ENCODE measurements at regions not wholly inside any gene's neighbourhood (a gene's known extent, or its start where the extent isn't known, plus 50 kb on each side); places are given as distances from the start of the nearest gene placed in this dataset.
"Not testable (repeated sequence)": the region's sequence is repeated elsewhere in the genome, so short reads cannot be mapped to it uniquely, and the experiment has no call there.

DNA sequence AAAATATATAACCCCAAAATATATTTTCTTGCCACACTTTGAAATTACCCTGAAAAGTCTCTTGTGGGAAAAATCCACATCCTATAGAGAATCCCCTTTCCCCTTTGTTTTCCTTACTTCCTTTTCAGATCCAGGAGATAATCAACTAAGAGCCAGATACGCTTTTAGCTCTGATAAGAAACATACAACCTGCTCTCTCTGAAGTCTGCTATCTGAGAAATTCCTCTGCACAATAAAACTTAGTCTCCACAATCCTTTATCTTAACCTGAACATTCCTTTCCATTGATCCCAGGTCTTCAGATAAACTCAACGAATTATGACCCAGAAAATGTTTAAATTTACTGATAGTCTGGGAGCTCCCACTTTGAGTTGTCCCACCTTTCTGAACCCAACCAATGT is 233.4 kb upstream of the SETMAR start:
- no peak for DNase-seq (ENCODE audit: low spot score)

DNA sequence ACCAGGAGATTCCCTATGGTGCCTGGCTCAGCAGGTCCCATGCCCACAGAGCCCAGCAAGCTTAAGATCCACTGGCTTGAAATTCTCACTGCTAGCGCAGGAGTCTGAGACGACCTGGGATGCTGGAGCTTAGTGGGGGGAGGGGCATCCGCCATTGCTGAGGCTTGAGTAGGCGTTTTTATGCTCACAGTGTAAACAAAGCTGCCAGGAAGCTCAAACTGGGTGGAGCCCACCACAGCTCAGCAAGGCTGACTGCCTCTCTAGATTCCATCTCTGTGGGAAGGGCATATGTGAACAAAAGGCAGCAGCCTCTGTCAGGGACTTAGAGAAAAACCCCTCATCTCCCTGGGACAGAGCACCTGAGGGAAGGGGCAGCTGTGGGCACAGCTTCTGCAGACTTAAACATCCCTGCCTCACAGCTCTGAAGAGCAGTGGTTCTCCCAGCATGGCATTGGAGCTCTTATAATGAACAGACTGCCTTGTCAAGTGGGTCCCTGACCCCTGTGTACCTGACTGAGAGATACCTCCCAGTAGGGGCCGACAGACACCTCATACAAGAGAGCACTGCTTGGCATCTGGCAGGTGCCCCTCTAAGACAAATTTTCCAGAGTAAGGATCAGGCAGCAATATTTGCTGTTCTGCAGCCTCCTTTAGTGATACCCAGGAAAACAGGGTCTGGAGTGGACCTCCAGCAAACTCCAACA is 231.5 kb upstream of the SETMAR start:
- DNase-seq (ENCODE audit: low spot score) = peak; percentile 42

DNA sequence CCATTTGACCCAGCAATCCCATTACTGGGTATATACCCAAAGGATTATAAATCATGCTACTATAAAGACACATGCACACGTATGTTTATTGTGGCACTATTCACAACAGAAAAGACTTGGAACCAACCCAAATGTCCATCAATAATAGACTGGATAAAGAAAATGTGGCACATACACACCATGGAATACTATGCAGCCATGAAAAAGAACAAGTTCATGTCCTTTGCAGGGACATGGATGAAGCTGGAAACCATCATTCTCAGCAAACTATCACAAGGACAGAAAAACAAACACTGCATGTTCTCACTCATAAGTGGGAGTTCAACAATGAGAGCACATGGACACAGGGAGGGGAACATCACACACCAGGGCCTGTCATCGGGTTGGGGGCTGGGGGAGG is 225.9 kb upstream of the SETMAR start:
- not testable (repeated sequence) for DNase-seq (ENCODE audit: low spot score)

DNA sequence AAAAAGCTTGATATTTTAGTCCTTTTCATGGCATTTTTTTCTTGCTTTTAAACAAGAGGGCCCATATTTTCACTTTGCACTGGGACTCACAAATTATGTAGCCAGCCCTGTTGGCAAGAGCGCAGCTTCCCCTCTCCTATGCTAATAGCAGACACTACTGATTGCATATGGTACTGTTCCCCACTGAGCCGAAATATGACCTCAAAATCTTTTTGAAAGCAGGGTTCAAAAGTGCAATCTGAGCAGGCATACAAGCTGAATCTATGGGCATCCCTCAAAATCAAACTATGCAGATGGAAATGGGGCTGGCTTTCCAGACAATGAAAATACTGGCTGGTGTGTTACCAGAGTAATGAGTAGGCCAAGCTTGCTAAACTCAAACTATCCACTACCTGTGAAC is 225.2 kb upstream of the SETMAR start:
- no peak for DNase-seq (ENCODE audit: low spot score)

DNA sequence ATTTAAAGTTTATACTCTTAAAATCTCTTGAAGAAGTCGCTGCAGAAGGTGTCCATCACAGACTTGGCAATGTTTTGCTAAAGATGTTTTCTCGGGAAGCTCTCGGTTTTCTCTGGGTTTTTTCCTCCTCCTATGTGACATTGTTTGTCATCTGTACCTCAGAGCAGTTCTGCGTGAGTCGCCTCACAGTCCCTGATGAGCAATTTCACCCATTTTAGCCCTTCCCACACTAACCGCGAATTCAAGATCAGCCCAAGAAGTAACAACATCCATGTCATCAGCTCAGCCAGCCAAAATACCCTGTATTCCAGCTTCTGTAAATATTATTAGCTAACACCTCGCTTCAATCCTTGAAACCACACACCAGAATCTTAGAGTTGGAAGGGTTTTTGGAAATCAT is 224.3 kb upstream of the SETMAR start:
- DNase-seq (ENCODE audit: low spot score) = no peak

DNA sequence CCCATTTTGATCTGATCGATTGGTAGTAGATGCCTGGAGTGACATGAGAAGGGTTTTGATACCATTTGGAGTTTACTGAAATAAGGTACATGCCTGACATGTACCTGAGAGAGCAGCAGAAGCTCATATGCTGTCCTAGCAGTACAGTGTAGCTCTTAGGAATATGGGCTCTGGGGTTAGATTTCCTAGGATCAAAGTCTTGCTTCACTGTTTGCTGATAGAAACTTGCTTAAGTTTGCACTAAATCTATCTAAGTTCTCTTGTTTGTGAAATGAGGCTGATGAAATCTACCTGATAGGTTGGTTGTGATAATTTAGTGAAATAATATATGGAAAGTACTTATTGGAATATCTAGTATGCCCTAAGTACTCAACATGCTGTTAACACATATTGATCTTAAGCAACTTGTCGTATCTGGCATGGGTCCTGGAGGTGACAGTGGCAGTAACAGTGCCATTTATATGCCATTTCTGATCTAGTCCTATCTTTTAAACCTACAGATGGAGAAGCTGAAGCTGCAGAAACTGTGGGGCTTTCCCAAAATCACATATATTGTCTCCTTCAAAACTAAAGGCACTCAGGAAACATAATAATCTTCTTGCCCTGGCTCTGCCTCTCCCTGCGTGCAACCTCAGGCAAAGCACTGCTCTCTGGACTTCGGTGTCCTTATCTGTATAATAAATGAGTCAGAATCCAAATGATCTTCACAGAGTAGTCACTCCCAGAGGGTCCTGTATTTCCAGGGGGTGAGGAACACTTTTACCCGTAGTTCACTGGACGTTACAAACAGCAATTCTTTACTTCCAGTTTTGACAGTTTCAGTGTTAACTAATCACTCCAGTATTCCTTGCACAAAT is 223.6 kb upstream of the SETMAR start:
- DNase-seq (ENCODE audit: low spot score) = no peak

DNA sequence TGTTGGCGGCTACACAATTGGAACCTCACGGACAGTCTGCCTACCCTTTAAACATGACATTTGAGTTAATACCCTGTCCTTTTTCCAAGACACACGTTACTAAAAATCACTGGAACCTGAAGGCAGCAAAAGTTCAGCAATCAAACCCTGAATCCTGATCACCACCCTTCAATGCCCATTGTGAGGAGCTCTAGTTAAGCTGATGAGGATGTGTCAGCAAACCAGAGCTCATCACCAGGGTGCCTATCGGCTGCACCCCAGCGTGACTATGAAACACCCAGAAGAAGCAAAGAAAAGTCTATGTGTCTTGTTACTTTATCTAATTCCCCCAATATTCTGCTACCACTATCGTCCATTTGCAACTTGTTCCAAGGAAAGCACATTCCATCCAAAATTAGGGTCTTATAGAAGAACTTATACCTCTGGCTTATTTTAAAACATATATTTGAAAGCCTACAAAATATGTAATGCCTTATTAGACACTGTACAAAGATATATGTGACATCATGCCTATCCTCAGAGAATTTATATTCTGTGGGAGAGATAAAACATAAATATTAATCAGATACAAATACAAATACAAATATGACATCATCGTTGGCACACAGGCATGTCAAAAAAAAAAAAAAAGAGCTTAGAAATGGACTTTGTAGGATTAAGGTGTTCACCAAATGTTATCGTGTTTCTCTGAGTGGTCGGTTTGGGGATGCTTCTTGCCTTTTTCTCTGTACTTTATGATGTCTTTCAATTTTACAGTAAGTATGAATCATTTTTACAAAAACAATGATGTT is 219.7 kb upstream of the SETMAR start:
- DNase-seq (ENCODE audit: low spot score) = no peak

DNA sequence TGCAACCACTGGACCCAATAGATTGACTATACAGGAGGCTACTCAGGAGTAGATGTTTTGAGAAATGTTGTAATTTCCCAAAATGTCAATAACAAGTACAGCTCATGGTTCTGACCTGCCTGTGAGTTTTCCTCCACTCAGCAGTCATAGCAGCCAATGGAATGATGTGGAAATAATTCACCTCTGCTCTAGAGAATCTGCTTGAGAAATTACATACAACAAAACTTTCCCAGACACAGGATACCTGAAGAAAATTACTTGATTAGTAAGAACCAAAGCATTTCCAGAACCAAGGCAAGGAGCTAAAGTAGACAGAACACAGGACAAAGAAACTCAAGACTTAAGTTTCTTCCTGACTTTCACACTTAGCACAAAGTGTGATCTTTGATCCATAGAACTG is 218.9 kb upstream of the SETMAR start:
- no peak for DNase-seq (ENCODE audit: low spot score)

DNA sequence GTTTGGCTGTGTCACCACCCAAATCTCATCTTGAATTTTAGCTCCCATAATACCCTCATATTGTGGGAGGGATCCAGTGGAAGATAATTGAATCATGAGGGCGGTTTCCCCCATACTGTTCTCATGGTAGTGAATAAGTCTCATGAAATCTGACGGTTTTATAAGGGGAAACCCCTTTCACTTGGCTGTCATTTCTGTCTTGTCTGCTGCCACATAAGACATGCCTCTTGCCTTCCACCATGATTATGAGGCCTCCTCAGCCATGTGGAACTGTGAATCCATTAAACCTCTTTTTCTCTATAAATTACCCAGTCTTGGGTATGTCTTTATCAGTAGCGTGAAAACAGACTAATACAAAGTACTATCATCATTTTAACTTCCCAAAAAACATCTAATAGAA is 216.5 kb upstream of the SETMAR start:
- not testable (repeated sequence) for DNase-seq (ENCODE audit: low spot score)

DNA sequence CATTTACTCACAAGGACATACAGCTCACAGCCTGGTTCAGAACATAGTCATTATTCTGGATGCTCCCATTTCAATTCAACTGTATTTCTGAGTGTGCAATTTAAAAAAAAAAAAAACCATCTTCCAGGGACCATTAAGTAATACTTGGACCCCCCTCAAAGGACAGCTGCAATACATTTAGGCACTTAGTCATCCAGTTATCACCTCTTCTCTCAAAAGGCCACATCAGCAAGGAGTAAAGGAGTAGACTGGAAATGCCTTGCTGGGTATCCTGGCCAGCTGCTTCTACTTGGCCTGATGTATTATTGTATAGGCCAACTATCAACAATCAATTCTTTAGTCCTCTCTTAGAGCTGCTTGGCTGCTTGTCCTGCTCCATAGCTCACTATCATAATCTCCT is 211.4 kb upstream of the SETMAR start:
- DNase-seq (ENCODE audit: low spot score) = no peak

DNA sequence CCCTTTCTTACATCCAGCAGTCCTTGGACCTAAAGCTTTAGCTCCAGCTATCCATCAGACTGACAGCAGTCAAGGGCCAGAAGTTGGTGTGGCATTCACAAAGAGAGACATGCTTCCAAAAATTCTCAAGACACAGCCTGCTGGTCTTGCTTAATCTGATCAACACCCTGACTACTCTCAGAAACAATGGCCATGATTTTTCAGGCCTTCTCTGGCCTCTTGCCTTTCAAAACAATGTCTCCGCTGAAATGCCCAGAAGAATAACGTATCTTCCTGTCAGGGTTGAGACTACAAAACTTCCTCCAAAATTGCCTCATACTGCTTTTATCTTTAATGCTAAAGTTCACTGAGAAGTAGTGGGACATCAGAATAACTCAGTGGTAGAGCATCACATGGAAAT is 205.4 kb upstream of the SETMAR start:
- DNase-seq (ENCODE audit: low spot score) = no peak

DNA sequence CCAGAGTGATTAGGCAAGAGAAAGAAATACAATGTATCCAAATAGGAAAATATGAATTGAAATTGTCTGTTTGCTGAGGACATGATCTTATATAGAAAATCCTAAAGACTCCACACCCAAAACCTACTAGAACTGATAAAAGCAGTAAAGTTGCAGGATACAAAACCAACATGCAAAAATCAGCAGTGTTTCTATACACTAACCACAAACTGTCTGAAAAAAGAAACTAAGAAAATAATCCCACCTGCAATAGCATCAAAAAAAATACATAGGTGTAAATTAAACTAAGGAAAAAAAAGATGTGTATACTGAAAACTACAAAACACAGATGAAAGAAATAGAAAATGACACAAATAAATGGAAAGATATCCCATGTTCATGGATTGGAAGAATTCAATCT is 203.6 kb upstream of the SETMAR start:
- no peak for DNase-seq (ENCODE audit: low spot score)

DNA sequence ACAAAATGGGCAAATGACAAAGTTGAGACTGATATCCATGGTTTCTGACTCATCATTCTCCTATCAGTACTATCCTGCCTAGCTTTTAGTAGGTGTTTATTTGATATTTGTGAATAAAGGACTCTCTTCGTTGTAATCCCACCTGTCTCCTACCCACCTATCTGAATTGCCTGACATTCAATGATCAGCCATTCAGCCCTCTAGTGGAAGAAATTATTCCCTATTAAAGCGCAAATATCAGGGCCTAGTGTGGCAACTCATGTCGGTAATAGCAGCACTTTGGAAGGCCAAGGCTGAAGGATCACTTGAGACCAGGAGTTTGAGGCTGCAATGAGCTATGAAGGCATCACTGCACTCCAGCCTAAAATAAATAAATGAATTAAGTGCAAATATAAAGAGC is 195.7 kb upstream of the SETMAR start:
- peak; percentile 7 for DNase-seq (ENCODE audit: low spot score)

DNA sequence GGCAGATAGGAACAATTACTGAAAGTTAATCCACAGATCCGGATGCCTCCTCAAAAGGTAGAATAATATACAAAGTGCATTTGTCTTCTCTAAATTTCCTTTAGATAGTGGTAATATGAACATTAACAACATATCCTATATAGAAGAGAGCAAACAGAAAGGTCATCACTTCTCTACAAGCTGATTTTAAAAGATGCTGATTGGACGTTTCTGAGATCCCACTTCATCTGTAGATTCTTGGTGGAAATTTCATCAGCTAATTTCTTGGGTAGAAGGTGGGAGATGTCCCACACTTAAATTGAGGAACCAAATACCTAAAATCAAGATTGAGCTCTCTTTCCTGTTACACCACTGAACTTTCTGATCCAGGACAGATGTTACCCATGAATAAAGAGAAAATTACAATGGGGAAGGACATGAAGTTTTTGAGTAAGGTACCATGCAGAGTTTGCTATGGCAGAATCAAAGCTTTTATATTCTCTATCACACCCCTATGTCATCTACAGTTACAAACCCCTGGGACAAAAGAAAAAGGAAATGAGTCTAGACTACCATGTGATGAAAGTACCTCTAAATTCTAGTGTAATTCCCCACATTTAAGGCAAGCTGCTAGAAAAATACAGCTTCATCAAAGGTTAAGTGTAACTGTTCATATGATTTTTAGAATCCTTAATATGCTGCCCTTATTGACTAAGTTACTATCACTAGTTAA is 189.2 kb upstream of the SETMAR start:
- no peak for DNase-seq (ENCODE audit: low spot score)

DNA sequence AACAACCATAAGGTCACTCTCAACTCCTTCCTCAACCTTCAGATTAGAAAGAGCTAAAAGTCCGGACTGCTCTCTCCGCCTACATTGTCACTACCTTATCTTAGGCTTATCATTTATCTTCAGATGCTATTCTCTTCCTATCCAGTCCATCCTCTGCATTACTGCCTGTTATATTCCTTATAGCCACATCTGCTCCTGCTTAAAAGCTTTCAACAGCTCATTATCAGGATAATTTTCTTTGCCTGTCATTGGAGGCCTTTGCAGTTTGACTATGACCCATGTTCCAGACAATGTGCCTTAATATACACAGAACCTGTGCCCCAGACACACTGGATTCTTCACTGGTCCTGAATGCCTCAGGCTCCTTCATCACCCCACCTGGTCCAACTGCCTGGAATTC is 184.1 kb upstream of the SETMAR start:
- DNase-seq (ENCODE audit: low spot score) = no peak

DNA sequence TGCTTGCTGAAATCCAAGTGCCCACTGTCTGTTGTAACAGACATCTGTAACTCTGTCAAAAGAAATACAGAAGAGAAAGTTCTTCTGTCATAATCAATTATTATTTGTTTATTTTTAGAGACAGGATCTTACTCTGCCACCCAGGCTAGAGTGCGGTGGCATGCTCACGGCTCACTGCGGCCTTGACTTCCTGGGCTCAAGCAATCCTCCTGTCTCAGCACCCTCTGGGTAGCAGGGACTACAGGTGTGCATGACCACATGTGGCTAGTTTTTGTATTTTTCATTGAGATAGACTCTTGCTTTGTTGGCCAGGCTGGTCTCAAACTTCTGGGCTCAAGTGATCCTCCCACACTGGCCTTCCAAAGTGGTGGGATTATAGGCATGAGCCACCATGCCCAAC is 177.6 kb upstream of the SETMAR start:
- DNase-seq (ENCODE audit: low spot score) = no peak

DNA sequence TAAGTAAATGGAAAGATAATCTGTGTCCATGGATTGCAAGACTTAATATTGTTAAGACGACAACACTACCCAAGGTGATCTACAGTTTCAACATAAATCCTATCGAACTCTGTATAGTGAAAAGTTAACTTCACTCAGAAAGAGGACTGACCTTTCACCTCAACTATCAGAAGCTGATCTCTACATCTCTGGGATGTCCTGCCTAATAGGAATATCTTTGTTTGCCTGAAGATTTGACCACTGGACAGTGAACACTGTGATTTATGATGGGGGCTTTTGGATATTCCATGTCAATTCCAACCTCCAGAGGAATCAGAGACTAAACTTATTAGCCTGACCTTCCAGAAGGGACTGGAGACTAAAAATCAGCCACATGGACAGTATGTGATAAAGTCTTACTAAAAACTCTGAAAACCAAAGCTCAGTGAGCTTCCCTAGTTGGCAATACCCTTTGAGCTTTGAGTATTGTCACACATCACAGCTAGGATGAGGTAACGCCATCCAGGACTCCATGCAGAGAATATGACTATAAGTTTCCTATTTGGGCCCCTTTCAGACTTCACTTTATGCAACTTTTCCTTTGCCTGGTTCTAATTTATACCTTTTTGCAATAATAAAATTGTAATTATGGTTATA is 164.9 kb upstream of the SETMAR start:
- DNase-seq (ENCODE audit: low spot score) = no peak

DNA sequence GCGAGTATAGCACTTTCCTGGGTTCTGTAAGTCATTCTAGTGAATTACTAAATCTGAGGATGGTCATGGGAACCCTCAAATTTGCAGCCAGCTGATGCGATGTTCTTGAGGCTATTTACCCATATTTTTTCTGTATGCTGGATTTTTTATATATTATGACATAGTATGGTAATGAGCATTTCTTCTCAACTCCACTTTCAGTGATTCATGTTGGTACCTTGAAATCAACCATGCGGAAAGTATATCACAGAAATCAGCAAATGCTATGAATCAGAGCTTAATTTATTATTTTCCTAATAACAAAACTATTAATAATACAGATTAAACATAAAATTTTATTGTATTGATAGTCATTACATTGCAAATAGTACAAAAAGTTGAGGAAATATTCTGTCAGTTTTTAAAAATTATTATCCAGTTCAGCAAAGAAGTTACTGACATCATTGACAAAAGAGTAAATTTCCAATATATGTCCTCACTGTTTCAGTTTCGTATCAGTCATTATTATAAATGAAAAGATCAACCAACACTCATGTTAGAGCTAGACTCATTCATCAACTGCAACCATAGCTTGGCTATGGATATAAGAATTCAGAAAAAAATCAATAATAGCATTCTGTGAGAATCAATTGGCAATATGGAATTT is 164.3 kb upstream of the SETMAR start:
- no peak for DNase-seq (ENCODE audit: low spot score)

DNA sequence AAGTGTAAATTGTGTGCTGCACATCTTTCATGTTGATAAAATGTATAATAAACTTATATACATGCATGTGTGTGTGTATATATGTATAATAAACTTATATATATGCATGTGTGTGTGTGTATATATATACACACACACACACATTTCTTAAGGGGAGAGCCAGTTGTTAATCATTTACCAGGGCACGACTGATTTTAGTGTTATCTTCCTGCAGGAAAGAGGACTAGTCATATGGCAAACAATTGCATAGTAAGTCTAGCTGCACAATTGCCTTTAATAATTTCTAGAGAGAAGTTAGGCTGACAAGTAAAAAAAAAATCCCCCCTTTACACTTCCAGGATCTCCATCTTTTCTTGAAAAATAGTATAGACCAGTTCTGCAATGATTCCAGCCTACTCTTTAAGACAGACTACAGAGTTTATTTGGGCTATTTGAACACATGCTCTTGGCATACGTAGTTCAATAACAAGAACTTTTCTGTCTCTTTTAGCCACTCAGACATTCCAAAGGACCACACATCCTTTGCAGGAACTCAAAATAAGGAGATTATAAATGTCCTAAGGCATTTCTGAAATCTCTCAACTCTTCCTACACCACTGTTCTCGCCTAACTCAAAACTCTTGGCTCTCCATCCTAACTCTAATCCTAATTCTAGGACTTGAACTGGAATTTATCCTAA is 163.6 kb upstream of the SETMAR start:
- DNase-seq (ENCODE audit: low spot score) = peak; percentile 1

DNA sequence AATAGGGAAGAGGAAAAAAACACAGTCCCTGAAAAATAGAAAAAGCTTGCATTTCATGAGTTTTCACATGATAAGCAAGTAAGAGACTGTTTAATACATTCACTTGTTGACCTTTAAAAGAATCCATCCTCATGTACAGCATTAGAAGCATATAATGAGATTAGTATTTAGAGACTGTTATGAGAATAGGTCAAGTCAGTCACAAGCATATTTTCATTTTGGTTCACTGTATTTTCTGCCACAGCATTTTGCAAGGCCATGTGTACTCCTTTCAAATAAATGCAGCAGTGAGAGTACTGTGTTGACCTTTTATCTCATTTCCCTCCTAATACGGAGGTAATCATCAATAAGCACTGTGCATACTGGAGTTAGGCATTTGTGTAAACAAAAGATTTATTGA is 162.2 kb upstream of the SETMAR start:
- no peak for DNase-seq (ENCODE audit: low spot score)

Data from HT-29 (cell line).